ENCODE measurements at regions not wholly inside any gene's neighbourhood (a gene's known extent, or its start where the extent isn't known, plus 50 kb on each side); places are given as distances from the start of the nearest gene placed in this dataset.

DNA sequence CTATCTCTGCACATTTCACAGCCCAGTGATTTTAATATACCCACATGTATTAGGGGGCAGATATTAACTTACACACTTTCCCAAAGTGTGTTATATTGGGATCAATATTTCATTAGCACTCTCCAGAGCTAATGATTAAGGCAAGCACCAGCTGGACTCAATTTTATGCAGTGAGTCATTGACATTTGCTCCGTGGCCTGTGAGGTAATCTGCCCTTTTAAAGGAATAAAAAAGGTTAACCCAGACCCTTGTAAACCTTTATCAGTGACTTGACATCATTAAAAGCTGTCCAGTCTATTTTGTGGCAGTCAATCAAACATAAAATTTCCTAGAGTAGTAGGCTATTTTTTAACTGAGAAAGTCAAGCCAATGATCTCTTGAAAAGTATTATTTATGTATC is 1870.4 kb upstream of the CELF4 start:
- no peaks in the 10 kb centered on the region for H3K36me3 ChIP-seq
- 30 to 42% (median 38%) methylated on average over 1 of the region's 1 CpG for WGBS, 3 donors
- H3K4me3 ChIP-seq, result no peak overlapping the region
- intact Hi-C loops (cut with DNase I), result no loop called here
- no peaks in the 10 kb centered on the region for H3K9me3 ChIP-seq
- no peaks in the 10 kb centered on the region for H3K4me1 ChIP-seq (ENCODE audit: insufficient read depth)
- no peak for TF ChIP-seq CTCF (IDR thresholded peaks at IDR 0.05)
- no peak for TF ChIP-seq POLR2A (IDR thresholded peaks at IDR 0.05)
- no peak for TF ChIP-seq EP300 (IDR thresholded peaks at IDR 0.05)
- DNase-seq, result no peak
- no peak overlapping the region for H3K27ac ChIP-seq
- no peaks in the 10 kb centered on the region for H3K27me3 ChIP-seq

GRCh38 chr18:39435209-39435608 is 1869.6 kb upstream of the CELF4 start:
- H3K27me3 ChIP-seq, result no peaks in the 10 kb centered on the region
- H3K4me3 ChIP-seq, result no peak overlapping the region
- H3K9me3 ChIP-seq, result no peaks in the 10 kb centered on the region
- TF ChIP-seq CTCF (IDR thresholded peaks at IDR 0.05) (no peak), EP300 (IDR thresholded peaks at IDR 0.05) (no peak), POLR2A (IDR thresholded peaks at IDR 0.05) (no peak)
- WGBS, 3 donors, result 93 to 95% (median 94%) methylated on average over 2 of the region's 2 CpGs
- no peaks in the 10 kb centered on the region for H3K4me1 ChIP-seq (ENCODE audit: insufficient read depth)
- no peaks in the 10 kb centered on the region for H3K36me3 ChIP-seq
- DNase-seq, result no peak
- intact Hi-C loops (cut with DNase I), result no loop called here
- no peak overlapping the region for H3K27ac ChIP-seq

- DNase-seq, result no peak
- WGBS, 3 donors, result 47 to 50% (median 50%) methylated on average over 3 of the region's 3 CpGs
- no peak overlapping the region for H3K27ac ChIP-seq
- TF ChIP-seq CTCF (IDR thresholded peaks at IDR 0.05), result no peak
- no peak for TF ChIP-seq EP300 (IDR thresholded peaks at IDR 0.05)
- H3K4me1 ChIP-seq (ENCODE audit: insufficient read depth), result no peaks in the 10 kb centered on the region
- no peak overlapping the region for H3K4me3 ChIP-seq
- no peaks in the 10 kb centered on the region for H3K9me3 ChIP-seq
- intact Hi-C loops (cut with DNase I), result no loop called here
- H3K27me3 ChIP-seq, result no peaks in the 10 kb centered on the region
- H3K36me3 ChIP-seq, result no peaks in the 10 kb centered on the region
Measured at GRCh38 chr18:39434223-39434920, 1868.8 kb upstream of the CELF4 start.

- no peaks in the 10 kb centered on the region for H3K4me1 ChIP-seq (ENCODE audit: insufficient read depth)
- H3K9me3 ChIP-seq, result no peaks in the 10 kb centered on the region
- no peak for DNase-seq
- WGBS, 3 donors, result 86 to 95% (median 90%) methylated on average over 4 of the region's 4 CpGs
- no peaks in the 10 kb centered on the region for H3K27me3 ChIP-seq
- no peaks in the 10 kb centered on the region for H3K36me3 ChIP-seq
- no peak for TF ChIP-seq EP300 (IDR thresholded peaks at IDR 0.05)
- TF ChIP-seq CTCF (IDR thresholded peaks at IDR 0.05), result no peak
- no peak for TF ChIP-seq POLR2A (IDR thresholded peaks at IDR 0.05)
- intact Hi-C loops (cut with DNase I), result no loop called here
- H3K4me3 ChIP-seq, result no peak overlapping the region
- no peak overlapping the region for H3K27ac ChIP-seq
Measured at GRCh38 chr18:39425172-39425850, 1859.7 kb upstream of the CELF4 start.

Data from ovary (tissue), 7 donors.